HG03460 (cell line): ENCODE measurements at regions not wholly inside any gene's neighbourhood (a gene's known extent, or its start where the extent isn't known, plus 50 kb on each side); places are given as distances from the start of the nearest gene placed in this dataset.
A peak's percentile ranks its signal among the peaks of the same experiment; 100 is the strongest.
"Not testable (repeated sequence)": the region's sequence is repeated elsewhere in the genome, so short reads cannot be mapped to it uniquely, and the experiment has no call there.

Source experiments
- ATAC-seq: cut with Tn5 transposase; IDR thresholded peaks from one replicate; pipeline ENCODE4 v1.9.1; 2021; ENCODE audit not compliant: unreplicated experiment

- no peak for ATAC-seq
These were observed 523.2 kb downstream of the IGSF11 start for GRCh38 chr3:118511402-118511801.

- no peak for ATAC-seq
These were observed 522.3 kb downstream of the IGSF11 start for GRCh38 chr3:118512301-118512700.

GRCh38 chr3:118525077-118525476, 509.6 kb downstream of the IGSF11 start:
- no peak for ATAC-seq

GRCh38 chr3:118526758-118527513, 507.7 kb downstream of the IGSF11 start:
- ATAC-seq, result peak; percentile 78

- ATAC-seq, result no peak
These were observed 507.1 kb downstream of the IGSF11 start for GRCh38 chr3:118527514-118528044.

- ATAC-seq, result no peak
These were observed 505.1 kb downstream of the IGSF11 start for GRCh38 chr3:118529554-118529953.

GRCh38 chr3:118530350-118530922, 504.2 kb downstream of the IGSF11 start:
- no peak for ATAC-seq

GRCh38 chr3:118530927-118531356, 503.7 kb downstream of the IGSF11 start:
- not testable (repeated sequence) for ATAC-seq

GRCh38 chr3:118531816-118532215, 502.8 kb downstream of the IGSF11 start:
- ATAC-seq, result no peak

GRCh38 chr3:118533676-118534075, 501.0 kb downstream of the IGSF11 start:
- ATAC-seq, result no peak

- no peak for ATAC-seq
These were observed 500.1 kb downstream of the IGSF11 start for GRCh38 chr3:118534519-118534918.

GRCh38 chr3:118536764-118537163, 497.9 kb downstream of the IGSF11 start:
- no peak for ATAC-seq

GRCh38 chr3:118537454-118537853, 497.2 kb downstream of the IGSF11 start:
- ATAC-seq, result no peak

GRCh38 chr3:118538187-118538586, 496.5 kb downstream of the IGSF11 start:
- no peak for ATAC-seq

GRCh38 chr3:118539820-118540447, 494.7 kb downstream of the IGSF11 start:
- ATAC-seq, result not testable (repeated sequence)

GRCh38 chr3:118540448-118540821, 494.2 kb downstream of the IGSF11 start:
- not testable (repeated sequence) for ATAC-seq

- ATAC-seq, result no peak
These were observed 493.8 kb downstream of the IGSF11 start for GRCh38 chr3:118540826-118541225.

- no peak for ATAC-seq
These were observed 492.9 kb downstream of the IGSF11 start for GRCh38 chr3:118541796-118542195.

GRCh38 chr3:118543832-118544231, 490.8 kb downstream of the IGSF11 start:
- no peak for ATAC-seq

GRCh38 chr3:118544458-118544857, 490.2 kb downstream of the IGSF11 start:
- ATAC-seq, result no peak

- ATAC-seq, result no peak
These were observed 486.2 kb downstream of the IGSF11 start for GRCh38 chr3:118548434-118548833.

- ATAC-seq, result no peak
These were observed 484.5 kb downstream of the IGSF11 start for GRCh38 chr3:118550122-118550521.
